Upper lobe of left lung (tissue), 4 donors: ENCODE measurements at regions not wholly inside any gene's neighbourhood (a gene's known extent, or its start where the extent isn't known, plus 50 kb on each side); places are given as distances from the start of the nearest gene placed in this dataset.

Source experiments
- EP300 ChIP-seq, 4 donors: sonication (generic); formaldehyde crosslinking; IDR thresholded peaks; one replicate each; pipeline ENCODE4 v1.5.1; 2017; ENCODE audit warnings: antibody characterized with exemption in 4 of 4, control low read depth in 2 of 4
- POLR2A ChIP-seq, 4 donors: fragments of 450-650 bp; IDR thresholded peaks; one replicate each; pipeline ENCODE4 v1.5.1; 2016 to 2017; ENCODE audit warnings: antibody characterized with exemption in 4 of 4, mild to moderate bottlenecking in 2 of 4
- POLR2AphosphoS5 ChIP-seq, 2 donors: sonication (generic); formaldehyde crosslinking; IDR thresholded peaks; one replicate each; pipeline ENCODE4 v1.5.1; 2017; ENCODE audit warnings: antibody characterized with exemption in 2 of 2
- TF ChIP-seq, protein P1 (sequence below), 6 experiments: fragments of 450-650 bp in 4 of 6; fragments of 200-600 bp in 2 of 6; sonication (generic) in 2 of 6; IDR thresholded peaks; one replicate each; pipeline ENCODE4 v1.5.1; 2016 to 2019; ENCODE audit warnings: antibody characterized with exemption in 6 of 6

DNA sequence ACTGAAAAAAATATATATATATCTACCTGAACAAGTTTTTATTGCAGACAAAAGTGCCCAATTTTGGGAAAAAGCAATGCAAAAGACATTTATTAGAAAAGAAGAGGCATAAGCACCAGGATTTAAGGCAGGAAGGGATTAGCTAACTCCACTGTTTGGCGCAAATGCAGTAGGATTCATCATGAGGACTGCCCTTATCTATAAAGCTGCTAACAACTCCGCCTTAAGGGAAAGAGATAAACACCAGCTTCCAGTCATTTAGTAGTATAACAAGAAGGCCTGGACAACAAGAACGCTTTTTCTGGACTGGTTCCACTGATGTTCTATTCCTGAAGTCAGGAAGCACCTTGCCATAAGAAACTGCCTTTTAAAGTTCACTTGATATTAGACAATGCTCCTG lies 52.9 kb upstream of the FSHR start:
- TF ChIP-seq, protein P1, sequence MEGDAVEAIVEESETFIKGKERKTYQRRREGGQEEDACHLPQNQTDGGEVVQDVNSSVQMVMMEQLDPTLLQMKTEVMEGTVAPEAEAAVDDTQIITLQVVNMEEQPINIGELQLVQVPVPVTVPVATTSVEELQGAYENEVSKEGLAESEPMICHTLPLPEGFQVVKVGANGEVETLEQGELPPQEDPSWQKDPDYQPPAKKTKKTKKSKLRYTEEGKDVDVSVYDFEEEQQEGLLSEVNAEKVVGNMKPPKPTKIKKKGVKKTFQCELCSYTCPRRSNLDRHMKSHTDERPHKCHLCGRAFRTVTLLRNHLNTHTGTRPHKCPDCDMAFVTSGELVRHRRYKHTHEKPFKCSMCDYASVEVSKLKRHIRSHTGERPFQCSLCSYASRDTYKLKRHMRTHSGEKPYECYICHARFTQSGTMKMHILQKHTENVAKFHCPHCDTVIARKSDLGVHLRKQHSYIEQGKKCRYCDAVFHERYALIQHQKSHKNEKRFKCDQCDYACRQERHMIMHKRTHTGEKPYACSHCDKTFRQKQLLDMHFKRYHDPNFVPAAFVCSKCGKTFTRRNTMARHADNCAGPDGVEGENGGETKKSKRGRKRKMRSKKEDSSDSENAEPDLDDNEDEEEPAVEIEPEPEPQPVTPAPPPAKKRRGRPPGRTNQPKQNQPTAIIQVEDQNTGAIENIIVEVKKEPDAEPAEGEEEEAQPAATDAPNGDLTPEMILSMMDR (IDR thresholded peaks at IDR 0.05): no peak
- no peak for TF ChIP-seq POLR2A (IDR thresholded peaks at IDR 0.05)
- TF ChIP-seq POLR2AphosphoS5 (IDR thresholded peaks at IDR 0.05): no peak
- no peak for TF ChIP-seq EP300 (IDR thresholded peaks at IDR 0.05)
